ENCODE measurements at regions not wholly inside any gene's neighbourhood (a gene's known extent, or its start where the extent isn't known, plus 50 kb on each side); places are given as distances from the start of the nearest gene placed in this dataset.

- ChIA-PET CTCF (no interaction called here), POLR2A (no interaction called here)
- Mint-ChIP-seq H3K9me3 (peaks cover 3% of the 10 kb centered on the region), H3K27me3 (no peaks in the 10 kb centered on the region), H3K27ac (no peak overlapping the region), H3K36me3 (ENCODE audit: low read depth) (no peaks in the 10 kb centered on the region), H3K4me1 (ENCODE audit: low read depth) (no peaks in the 10 kb centered on the region), H3K4me3 (no peak overlapping the region)
- intact Hi-C loops (cut with micrococcal nuclease), result no loop called here
- ATAC-seq (no peak), DNase-seq (no peak)
- TF ChIP-seq, protein P1, sequence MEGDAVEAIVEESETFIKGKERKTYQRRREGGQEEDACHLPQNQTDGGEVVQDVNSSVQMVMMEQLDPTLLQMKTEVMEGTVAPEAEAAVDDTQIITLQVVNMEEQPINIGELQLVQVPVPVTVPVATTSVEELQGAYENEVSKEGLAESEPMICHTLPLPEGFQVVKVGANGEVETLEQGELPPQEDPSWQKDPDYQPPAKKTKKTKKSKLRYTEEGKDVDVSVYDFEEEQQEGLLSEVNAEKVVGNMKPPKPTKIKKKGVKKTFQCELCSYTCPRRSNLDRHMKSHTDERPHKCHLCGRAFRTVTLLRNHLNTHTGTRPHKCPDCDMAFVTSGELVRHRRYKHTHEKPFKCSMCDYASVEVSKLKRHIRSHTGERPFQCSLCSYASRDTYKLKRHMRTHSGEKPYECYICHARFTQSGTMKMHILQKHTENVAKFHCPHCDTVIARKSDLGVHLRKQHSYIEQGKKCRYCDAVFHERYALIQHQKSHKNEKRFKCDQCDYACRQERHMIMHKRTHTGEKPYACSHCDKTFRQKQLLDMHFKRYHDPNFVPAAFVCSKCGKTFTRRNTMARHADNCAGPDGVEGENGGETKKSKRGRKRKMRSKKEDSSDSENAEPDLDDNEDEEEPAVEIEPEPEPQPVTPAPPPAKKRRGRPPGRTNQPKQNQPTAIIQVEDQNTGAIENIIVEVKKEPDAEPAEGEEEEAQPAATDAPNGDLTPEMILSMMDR (IDR thresholded peaks at IDR 0.05), result no peak
These were observed 146.5 kb upstream of the CDH6 start for GRCh38 chr5:31047007-31047406.

DNA sequence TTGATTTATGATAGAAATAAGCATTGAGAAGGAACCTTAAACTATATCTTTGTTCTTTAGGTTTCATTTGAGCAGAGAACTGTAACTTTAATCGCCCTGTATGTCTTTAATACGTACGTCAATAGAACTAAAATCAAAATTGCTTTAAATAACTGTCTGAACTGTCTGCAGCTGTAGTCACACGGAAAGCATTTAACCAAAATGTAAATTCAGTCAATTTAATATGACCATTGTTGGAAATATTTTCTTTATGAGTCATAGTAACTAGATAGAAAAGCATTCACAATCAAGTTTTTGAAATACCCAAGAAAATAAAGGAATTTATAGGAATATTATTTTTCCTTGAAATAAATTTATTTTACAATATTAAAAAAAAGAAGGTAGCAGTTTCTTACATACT, 157.1 kb upstream of the CDH6 start:
- Mint-ChIP-seq H3K27me3 (no peaks in the 10 kb centered on the region), H3K36me3 (ENCODE audit: low read depth) (no peaks in the 10 kb centered on the region), H3K4me1 (ENCODE audit: low read depth) (no peaks in the 10 kb centered on the region), H3K9me3 (peaks cover 13% of the 10 kb centered on the region), H3K4me3 (no peak overlapping the region), H3K27ac (no peak overlapping the region)
- TF ChIP-seq, protein P1 (IDR thresholded peaks at IDR 0.05), result no peak
- ChIA-PET CTCF (no interaction called here), POLR2A (no interaction called here)
- intact Hi-C loops (cut with micrococcal nuclease), result no loop called here
- DNase-seq (no peak), ATAC-seq (no peak)

- Mint-ChIP-seq H3K36me3 (ENCODE audit: low read depth) (no peaks in the 10 kb centered on the region), H3K27me3 (no peaks in the 10 kb centered on the region), H3K4me3 (no peak overlapping the region), H3K27ac (no peak overlapping the region), H3K4me1 (ENCODE audit: low read depth) (no peaks in the 10 kb centered on the region), H3K9me3 (peaks cover 10% of the 10 kb centered on the region)
- TF ChIP-seq, protein P1 (IDR thresholded peaks at IDR 0.05), result no peak
- ChIA-PET CTCF (no interaction called here), POLR2A (no interaction called here)
- intact Hi-C loops (cut with micrococcal nuclease), result no loop called here
- ATAC-seq, result no peak
- DNase-seq, result no peak
These were observed 160.2 kb upstream of the CDH6 start for GRCh38 chr5:31033295-31033694.

DNA sequence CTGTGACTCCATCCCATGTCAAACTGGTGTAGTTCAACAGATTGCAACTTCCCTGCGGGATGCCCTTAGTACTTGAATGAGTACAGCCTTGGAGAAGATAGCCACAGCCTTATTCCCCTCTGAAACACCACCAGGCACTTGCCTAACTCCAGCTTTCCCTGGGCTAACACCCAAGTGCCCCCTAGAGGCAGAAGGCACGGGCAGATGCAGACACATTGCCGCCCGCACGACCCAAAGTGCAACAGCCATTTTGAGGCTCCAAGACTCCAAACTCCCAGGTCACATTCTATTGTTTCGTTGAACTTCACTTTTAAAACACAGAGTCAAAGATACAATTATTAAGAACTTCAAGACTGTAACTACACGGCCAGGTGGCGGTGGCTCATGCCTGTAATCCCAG, 163.6 kb upstream of the CDH6 start:
- Mint-ChIP-seq H3K9me3 (peaks cover 3% of the 10 kb centered on the region), H3K4me1 (ENCODE audit: low read depth) (no peaks in the 10 kb centered on the region), H3K36me3 (ENCODE audit: low read depth) (no peaks in the 10 kb centered on the region), H3K4me3 (no peak overlapping the region), H3K27ac (no peak overlapping the region), H3K27me3 (no peaks in the 10 kb centered on the region)
- ChIA-PET CTCF (no interaction called here), POLR2A (no interaction called here)
- ATAC-seq (no peak), DNase-seq (peak; percentile 2)
- intact Hi-C loops (cut with micrococcal nuclease), result no loop called here
- TF ChIP-seq, protein P1 (IDR thresholded peaks at IDR 0.05), result no peak

GRCh38 chr5:31027721-31028120, 165.8 kb upstream of the CDH6 start:
- H3K9me3 Mint-ChIP-seq, result peaks cover 5% of the 10 kb centered on the region
- no peak for DNase-seq
- ChIA-PET CTCF (no interaction called here), POLR2A (no interaction called here)
- ATAC-seq, result no peak
- no peaks in the 10 kb centered on the region for H3K36me3 Mint-ChIP-seq (ENCODE audit: low read depth)
- H3K27ac Mint-ChIP-seq, result no peak overlapping the region
- no peaks in the 10 kb centered on the region for H3K4me1 Mint-ChIP-seq (ENCODE audit: low read depth)
- intact Hi-C loops (cut with micrococcal nuclease), result no loop called here
- H3K27me3 Mint-ChIP-seq, result no peaks in the 10 kb centered on the region
- TF ChIP-seq, protein P1 (IDR thresholded peaks at IDR 0.05), result no peak
- no peak overlapping the region for H3K4me3 Mint-ChIP-seq
